Fibroblast of skin of left quadriceps (primary cell): ENCODE measurements at regions not wholly inside any gene's neighbourhood (a gene's known extent, or its start where the extent isn't known, plus 50 kb on each side); places are given as distances from the start of the nearest gene placed in this dataset.
A peak's percentile ranks its signal among the peaks of the same experiment; 100 is the strongest.
"Not testable (repeated sequence)": the region's sequence is repeated elsewhere in the genome, so short reads cannot be mapped to it uniquely, and the experiment has no call there.

Experiments
- DNase-seq, 2 experiments: peaks; one replicate each; pipeline ENCODE4 v3.0.0-alpha.2; 2013; ENCODE audit warnings: low read depth in 2 of 2

DNA sequence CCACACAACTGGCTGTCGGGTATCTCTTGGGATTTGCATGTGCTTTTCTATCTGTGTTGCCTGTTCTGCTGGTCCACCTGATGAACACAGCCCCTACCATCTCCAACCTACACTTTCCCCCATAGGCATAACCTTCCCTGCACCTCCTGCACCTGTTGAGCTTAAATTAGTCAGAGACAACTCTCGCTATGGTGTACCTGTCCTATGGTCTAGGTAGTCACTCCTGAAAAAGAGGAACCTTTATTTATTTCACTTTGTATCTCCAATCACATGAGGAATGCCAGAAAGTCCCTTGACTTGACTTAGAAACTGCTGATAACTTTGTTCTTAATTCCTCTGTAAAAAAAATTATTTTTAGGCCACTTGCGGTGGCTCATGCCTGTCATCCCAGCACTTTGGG, 338.1 kb downstream of the DHRSX start:
- DNase-seq: no peak

DNA sequence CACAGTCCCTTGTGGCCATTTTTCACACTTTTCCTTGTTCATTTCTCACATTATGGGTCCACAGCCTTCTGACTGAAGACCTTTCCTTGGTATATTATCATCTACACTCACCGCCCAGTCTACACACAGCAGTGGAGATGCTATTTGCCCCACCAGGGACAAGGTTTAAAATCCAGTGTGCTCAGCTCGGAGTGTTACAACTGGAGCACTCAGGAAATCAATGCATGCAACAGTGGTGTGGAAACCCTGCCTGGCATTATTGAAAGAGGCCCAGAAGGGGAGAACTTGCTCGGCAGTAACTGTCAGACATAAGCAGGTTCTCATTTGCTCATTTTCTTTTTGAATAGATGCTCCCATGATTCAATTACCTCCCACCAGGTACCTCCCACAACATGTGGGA, 340.9 kb downstream of the DHRSX start:
- no peak for DNase-seq

DNA sequence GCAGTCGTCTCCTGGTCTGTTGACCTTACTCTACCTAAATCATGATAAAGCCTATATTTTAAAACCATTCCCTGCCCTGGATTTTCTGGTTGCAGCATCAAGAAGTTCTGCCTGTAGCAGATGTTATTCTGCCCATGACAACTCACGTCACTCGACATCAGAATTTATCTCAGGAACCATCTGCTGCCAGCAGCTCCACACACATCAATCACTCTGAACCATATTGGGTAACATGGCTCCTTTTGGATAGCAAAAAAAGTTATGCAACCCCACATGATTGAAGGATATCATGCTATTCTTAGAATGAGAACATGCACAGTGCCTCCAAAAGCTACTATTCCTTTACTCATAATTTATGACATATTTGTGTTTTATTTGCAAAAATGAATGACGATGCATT, 341.4 kb downstream of the DHRSX start:
- no peak for DNase-seq

DNA sequence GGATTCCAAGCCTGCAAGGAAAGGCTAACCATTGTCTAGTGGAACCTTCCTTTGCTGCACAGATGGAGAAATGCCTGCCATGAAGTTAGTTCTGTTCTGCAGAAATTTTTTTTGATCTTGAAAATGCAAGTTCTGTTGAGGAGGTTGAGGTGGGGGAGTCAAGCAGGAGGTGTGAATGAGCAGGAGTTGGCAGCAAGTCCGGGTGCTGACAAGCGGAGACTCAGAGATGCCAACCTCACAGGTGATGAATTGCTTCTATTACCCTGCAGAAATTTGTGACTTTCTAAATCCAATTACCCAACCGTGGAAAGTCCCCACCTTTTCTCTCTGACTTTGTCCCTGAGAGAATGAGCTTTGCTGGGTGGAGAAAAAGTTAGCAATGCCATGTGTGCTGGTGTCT, 350.1 kb downstream of the DHRSX start:
- DNase-seq: no peak

DNA sequence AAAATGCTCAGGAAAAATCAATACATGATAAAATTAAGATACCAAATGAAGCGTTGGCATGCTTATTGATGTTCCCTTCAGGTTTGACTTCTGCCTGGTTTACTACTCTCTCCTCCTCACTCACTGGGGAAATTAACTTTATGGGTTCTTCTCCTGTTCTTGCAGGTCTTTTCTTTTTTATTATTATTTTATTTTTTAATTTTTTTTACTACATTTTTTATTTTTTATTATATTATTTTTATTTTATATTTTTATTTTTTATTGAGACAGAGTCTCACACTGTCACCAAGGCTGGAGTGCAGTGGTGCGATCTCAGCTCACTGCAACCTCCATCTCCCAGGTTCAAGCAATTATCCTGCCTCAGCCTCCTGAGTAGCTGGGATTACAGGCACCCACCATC, 350.8 kb downstream of the DHRSX start:
- DNase-seq: not testable (repeated sequence)

DNA sequence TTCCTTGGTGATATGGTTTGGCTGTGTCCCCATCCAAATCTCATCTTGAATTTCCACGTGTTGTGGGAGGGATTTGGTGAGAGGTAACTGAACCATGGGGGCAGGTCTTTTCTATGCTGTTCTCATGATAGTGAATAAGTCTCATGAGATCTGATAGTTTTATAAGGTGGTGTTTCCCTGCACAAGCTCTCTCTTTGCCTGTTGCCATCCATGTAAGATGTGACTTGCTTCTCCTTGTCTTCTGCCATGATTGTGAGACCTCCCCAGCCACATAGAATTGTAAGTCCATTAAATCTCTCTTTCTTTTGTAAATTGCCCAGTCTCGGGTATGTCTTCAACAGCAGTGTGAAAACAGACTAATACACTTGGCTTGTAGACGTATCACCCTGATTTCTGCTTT, 351.7 kb downstream of the DHRSX start:
- not testable (repeated sequence) for DNase-seq

DNA sequence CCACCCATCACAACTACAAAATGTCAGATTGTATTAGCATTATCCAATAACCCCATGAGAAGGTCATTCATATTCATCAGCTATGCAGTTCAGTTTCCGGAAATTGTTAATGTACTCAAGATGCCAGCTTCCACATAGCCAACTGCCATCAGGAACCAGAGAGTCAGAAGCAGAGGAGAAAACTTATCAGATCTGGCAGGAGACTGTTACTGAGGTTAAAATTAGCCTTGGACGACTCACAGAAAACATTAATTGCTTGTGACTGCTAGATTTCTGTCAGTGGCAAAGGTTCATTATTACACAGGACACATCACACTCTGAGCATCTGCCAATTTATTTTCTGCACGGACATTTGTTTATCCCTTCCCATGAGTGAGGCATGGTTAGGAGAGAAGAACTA, 352.8 kb downstream of the DHRSX start:
- DNase-seq: peak in 1 of 2 experiments; percentile 2

DNA sequence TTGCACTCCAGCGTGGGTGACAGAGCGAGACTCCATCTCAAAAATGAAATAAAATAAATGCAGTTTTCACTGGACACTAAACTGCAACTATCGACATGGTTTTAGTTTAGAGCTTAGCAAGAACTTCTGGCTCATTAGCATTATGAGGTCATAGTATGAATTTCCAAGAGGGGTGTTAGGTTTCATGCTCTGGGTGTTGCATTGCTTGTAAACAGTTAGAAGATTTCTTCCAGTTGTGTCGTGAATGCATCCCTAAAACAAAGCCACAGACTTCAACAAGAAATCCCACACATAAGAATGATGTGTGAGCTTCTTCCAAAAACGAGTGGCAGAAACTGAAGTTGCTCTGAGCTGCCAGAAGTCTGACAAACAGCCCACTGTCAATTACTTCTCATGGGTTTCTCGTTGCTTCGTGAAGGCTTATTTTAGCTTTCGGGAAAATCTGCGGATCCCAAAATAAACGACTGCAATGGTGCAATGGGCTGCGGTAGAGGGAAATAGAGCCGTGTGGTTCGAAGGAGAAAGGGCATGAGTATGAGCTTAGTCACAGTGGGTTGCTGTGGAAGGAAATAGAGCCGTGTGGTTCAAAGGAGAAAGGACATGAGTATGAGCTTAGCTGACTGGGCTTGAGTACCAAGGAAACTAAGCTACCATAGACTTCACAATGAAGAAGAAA, 354.9 kb downstream of the DHRSX start:
- DNase-seq: peak; percentile 18 to 26

DNA sequence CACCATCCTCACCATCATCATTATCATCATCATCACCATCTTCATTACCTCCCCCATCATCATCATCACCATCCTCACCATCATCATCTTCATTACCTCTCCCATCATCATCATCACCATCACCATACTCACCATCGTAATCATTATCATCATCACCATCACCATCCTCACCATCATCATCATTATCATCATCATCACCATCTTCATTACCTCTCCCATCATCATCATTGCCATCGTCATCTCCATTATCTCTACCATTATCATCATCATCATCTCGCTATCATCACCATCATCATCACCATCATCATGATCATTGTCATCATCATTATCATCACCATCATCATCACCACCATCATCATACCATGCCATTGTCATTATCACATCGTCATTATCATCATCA, 362.9 kb downstream of the DHRSX start:
- no peak for DNase-seq

DNA sequence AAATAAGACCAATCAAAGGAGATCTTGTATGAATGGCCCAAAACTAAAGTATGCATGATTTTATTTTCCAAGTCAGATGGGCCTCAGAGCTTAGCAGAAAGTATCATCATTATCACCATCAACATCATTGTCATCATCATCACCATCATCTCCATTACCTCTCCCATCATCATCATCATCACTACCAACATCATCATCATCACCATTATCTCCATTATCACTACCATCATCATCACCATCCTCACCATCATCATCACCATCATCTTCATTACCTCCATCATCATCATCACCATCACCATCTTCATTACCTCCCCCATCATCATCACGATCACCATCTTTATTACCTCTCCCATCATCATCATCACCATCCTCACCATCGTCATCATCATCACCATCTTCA, 363.9 kb downstream of the DHRSX start:
- no peak for DNase-seq

DNA sequence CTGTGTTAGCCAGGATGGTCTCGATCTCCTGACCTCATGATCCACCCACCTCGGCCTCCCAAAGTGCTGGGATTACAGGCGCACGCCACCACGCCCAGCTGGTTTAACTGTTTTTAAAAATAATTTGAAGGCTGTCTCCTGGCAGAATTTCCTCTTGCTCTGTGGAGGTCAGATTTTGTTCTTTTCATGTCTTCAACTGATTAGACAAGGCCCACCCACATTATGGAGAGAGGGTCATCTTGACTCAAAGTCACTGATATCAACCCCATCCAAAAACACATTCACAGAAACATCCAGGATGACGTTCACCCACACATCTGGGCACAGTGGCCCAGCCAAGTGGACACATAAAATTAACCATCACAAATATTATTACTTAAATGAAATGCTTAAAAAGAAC, 365.4 kb downstream of the DHRSX start:
- DNase-seq: no peak

DNA sequence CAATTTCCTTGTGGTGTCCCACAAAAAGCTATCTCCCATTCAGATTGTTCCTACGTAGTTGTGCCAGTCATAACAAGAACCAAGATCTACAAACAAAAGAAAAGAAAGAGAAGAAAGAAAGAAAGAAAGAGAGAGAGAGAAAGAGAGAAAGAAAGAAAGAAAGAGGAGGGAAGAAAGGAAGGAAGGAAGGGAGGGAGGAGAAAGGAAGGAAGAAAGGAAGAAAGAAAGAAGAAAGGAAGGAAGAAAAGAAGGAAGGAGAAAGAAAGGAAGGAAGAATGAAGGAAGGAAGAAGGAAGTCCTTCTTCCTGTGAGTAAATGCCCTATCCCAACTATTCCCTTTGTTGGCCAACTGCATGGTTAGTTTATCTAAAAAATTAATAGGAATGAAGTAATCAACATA, 366.0 kb downstream of the DHRSX start:
- no peak for DNase-seq
